ENCODE measurements at regions not wholly inside any gene's neighbourhood (a gene's known extent, or its start where the extent isn't known, plus 50 kb on each side); places are given as distances from the start of the nearest gene placed in this dataset.

GRCh38 chr10:130371666-130372065 lies 235.5 kb downstream of the GLRX3 start:
- no peak for TF ChIP-seq GATA2 (IDR thresholded peaks at IDR 0.05; ENCODE audit: low read depth, low read length)
- TF ChIP-seq GATA3 (IDR thresholded peaks at IDR 0.05; ENCODE audit: low read depth, low read length), result no peak

All from SH-SY5Y (cell line).